ENCODE measurements at regions not wholly inside any gene's neighbourhood (a gene's known extent, or its start where the extent isn't known, plus 50 kb on each side); places are given as distances from the start of the nearest gene placed in this dataset.

GRCh38 chr13:69425235-69425634, 682.4 kb upstream of the ATXN8OS start:
- H3K9me2 ChIP-seq (replicated peaks; ENCODE audit: insufficient read depth, low read length), result no peaks in the 10 kb centered on the region
- no peak for TF ChIP-seq EZH2phosphoT487 (IDR thresholded peaks at IDR 0.05; ENCODE audit: low read length)
- no peak for TF ChIP-seq CTCF (IDR thresholded peaks at IDR 0.05; ENCODE audit: low read length)
- TF ChIP-seq EZH2 (optimal IDR thresholded peaks at IDR 0.05; ENCODE audit: low read depth, low read length), result no peak
- H4K20me1 ChIP-seq (ENCODE audit: insufficient read depth, low read length), result no peaks in the 10 kb centered on the region
- no peaks in the 10 kb centered on the region for H3K79me2 ChIP-seq (ENCODE audit: low read length)
- no peak overlapping the region for H3K4me3 ChIP-seq (ENCODE audit: low read length)
- H3K4me1 ChIP-seq (ENCODE audit: low read length), result no peaks in the 10 kb centered on the region
- no peak overlapping the region for H3K27ac ChIP-seq (ENCODE audit: low read length)
- H3K36me3 ChIP-seq (replicated peaks; ENCODE audit: insufficient read depth, low read length), result no peaks in the 10 kb centered on the region
- H3K4me2 ChIP-seq (ENCODE audit: low read depth, low read length), result no peak overlapping the region
- no peak overlapping the region for H2AFZ ChIP-seq (ENCODE audit: low read length)
- H3F3A ChIP-seq (ENCODE audit: insufficient read depth, low read length), result no peaks in the 10 kb centered on the region
- H3K9me3 ChIP-seq (replicated peaks; ENCODE audit: insufficient read depth, low read length), result no peaks in the 10 kb centered on the region
- H3K27me3 ChIP-seq (replicated peaks; ENCODE audit: insufficient read depth, low read length), result no peaks in the 10 kb centered on the region
- no peak overlapping the region for H3K9ac ChIP-seq (ENCODE audit: low read length)
- no peak for DNase-seq

GRCh38 chr13:69423844-69424243, 683.8 kb upstream of the ATXN8OS start:
- H4K20me1 ChIP-seq (ENCODE audit: insufficient read depth, low read length), result no peaks in the 10 kb centered on the region
- no peak for DNase-seq
- no peaks in the 10 kb centered on the region for H3K9me3 ChIP-seq (replicated peaks; ENCODE audit: insufficient read depth, low read length)
- H3K79me2 ChIP-seq (ENCODE audit: low read length), result no peaks in the 10 kb centered on the region
- H2AFZ ChIP-seq (ENCODE audit: low read length), result no peak overlapping the region
- no peak overlapping the region for H3K27ac ChIP-seq (ENCODE audit: low read length)
- TF ChIP-seq CTCF (IDR thresholded peaks at IDR 0.05; ENCODE audit: low read length) (no peak), EZH2 (optimal IDR thresholded peaks at IDR 0.05; ENCODE audit: low read depth, low read length) (no peak), EZH2phosphoT487 (IDR thresholded peaks at IDR 0.05; ENCODE audit: low read length) (no peak)
- no peaks in the 10 kb centered on the region for H3F3A ChIP-seq (ENCODE audit: insufficient read depth, low read length)
- no peaks in the 10 kb centered on the region for H3K4me1 ChIP-seq (ENCODE audit: low read length)
- H3K36me3 ChIP-seq (replicated peaks; ENCODE audit: insufficient read depth, low read length), result no peaks in the 10 kb centered on the region
- no peaks in the 10 kb centered on the region for H3K9me2 ChIP-seq (replicated peaks; ENCODE audit: insufficient read depth, low read length)
- no peak overlapping the region for H3K4me2 ChIP-seq (ENCODE audit: low read depth, low read length)
- H3K4me3 ChIP-seq (ENCODE audit: low read length), result no peak overlapping the region
- no peak overlapping the region for H3K9ac ChIP-seq (ENCODE audit: low read length)
- no peaks in the 10 kb centered on the region for H3K27me3 ChIP-seq (replicated peaks; ENCODE audit: insufficient read depth, low read length)

GRCh38 chr13:69418319-69418718, 689.3 kb upstream of the ATXN8OS start:
- H4K20me1 ChIP-seq (ENCODE audit: insufficient read depth, low read length), result no peaks in the 10 kb centered on the region
- no peaks in the 10 kb centered on the region for H3F3A ChIP-seq (ENCODE audit: insufficient read depth, low read length)
- no peak for DNase-seq
- H3K9me3 ChIP-seq (replicated peaks; ENCODE audit: insufficient read depth, low read length), result no peaks in the 10 kb centered on the region
- no peak overlapping the region for H3K27ac ChIP-seq (ENCODE audit: low read length)
- H3K4me1 ChIP-seq (ENCODE audit: low read length), result no peaks in the 10 kb centered on the region
- H3K27me3 ChIP-seq (replicated peaks; ENCODE audit: insufficient read depth, low read length), result no peaks in the 10 kb centered on the region
- no peaks in the 10 kb centered on the region for H3K79me2 ChIP-seq (ENCODE audit: low read length)
- no peaks in the 10 kb centered on the region for H3K9me2 ChIP-seq (replicated peaks; ENCODE audit: insufficient read depth, low read length)
- H3K4me3 ChIP-seq (ENCODE audit: low read length), result no peak overlapping the region
- no peak overlapping the region for H2AFZ ChIP-seq (ENCODE audit: low read length)
- no peak overlapping the region for H3K9ac ChIP-seq (ENCODE audit: low read length)
- no peak overlapping the region for H3K4me2 ChIP-seq (ENCODE audit: low read depth, low read length)
- H3K36me3 ChIP-seq (replicated peaks; ENCODE audit: insufficient read depth, low read length), result no peaks in the 10 kb centered on the region
- TF ChIP-seq EZH2phosphoT487 (IDR thresholded peaks at IDR 0.05; ENCODE audit: low read length), result no peak

- Histone ChIP-seq H4K20me1 (ENCODE audit: insufficient read depth, low read length) (no peaks in the 10 kb centered on the region), H3K79me2 (ENCODE audit: low read length) (no peaks in the 10 kb centered on the region), H3K9me3 (replicated peaks; ENCODE audit: insufficient read depth, low read length) (no peaks in the 10 kb centered on the region), H3K9ac (ENCODE audit: low read length) (no peak overlapping the region), H2AFZ (ENCODE audit: low read length) (no peak overlapping the region), H3K27me3 (replicated peaks; ENCODE audit: insufficient read depth, low read length) (no peaks in the 10 kb centered on the region), H3K9me2 (replicated peaks; ENCODE audit: insufficient read depth, low read length) (no peaks in the 10 kb centered on the region), H3K4me1 (ENCODE audit: low read length) (no peaks in the 10 kb centered on the region), H3K4me3 (ENCODE audit: low read length) (no peak overlapping the region), H3K27ac (ENCODE audit: low read length) (no peak overlapping the region), H3K4me2 (ENCODE audit: low read depth, low read length) (no peak overlapping the region), H3F3A (ENCODE audit: insufficient read depth, low read length) (no peaks in the 10 kb centered on the region), H3K36me3 (replicated peaks; ENCODE audit: insufficient read depth, low read length) (no peaks in the 10 kb centered on the region)
- no peak for TF ChIP-seq EZH2 (optimal IDR thresholded peaks at IDR 0.05; ENCODE audit: low read depth, low read length)
- TF ChIP-seq CTCF (IDR thresholded peaks at IDR 0.05; ENCODE audit: low read length), result no peak
- no peak for TF ChIP-seq EZH2phosphoT487 (IDR thresholded peaks at IDR 0.05; ENCODE audit: low read length)
- no peak for DNase-seq
These were observed 696.9 kb upstream of the ATXN8OS start for GRCh38 chr13:69410761-69411160.
